GM12878 (cell line): ENCODE measurements at regions not wholly inside any gene's neighbourhood (a gene's known extent, or its start where the extent isn't known, plus 50 kb on each side); places are given as distances from the start of the nearest gene placed in this dataset.

Experiments used
- ATAC-seq: fragments of 200-7000 bp; cut with Tn5 transposase; 3 replicates; pipeline ENCODE4 v1.9.1; 2020; ENCODE audit warnings: mild to moderate bottlenecking, moderate library complexity
- BruUV-seq: library from RNA; stranded (reverse); fragments of 400-500 nt; replicated peaks from 2 replicates; lab custom pipeline; 2021; lab: Mats Ljungman, UMichigan
- CTCF ChIA-PET: fragments of 300-600 bp; sonication (Branson Sonifier 250); formaldehyde crosslinking; extraction: SDS; loops from one replicate; lab custom pipeline; 2021; ENCODE audit warnings: inconsistent platforms; lab: Yijun Ruan, JAX
- POLR2A ChIA-PET: fragments of 350-600 bp; formaldehyde crosslinking; extraction: SDS; loops from one replicate; lab custom pipeline; 2021; ENCODE audit warnings: inconsistent platforms; lab: Charles Lee
- RAD21 ChIA-PET: fragments of 300-600 bp; sonication (Branson Sonifier 250); formaldehyde crosslinking; loops from one replicate; lab custom pipeline; 2023; ENCODE audit warnings: antibody characterized with exemption; ENCODE audit not compliant: unreplicated experiment; lab: Charles Lee
- SMC1A ChIA-PET: fragments of 300-600 bp; sonication (Branson Sonifier 250); formaldehyde crosslinking; loops from one replicate; lab custom pipeline; 2023; ENCODE audit not compliant: unreplicated experiment, uncharacterized antibody; lab: Charles Lee
- DNase-seq: peaks from one replicate; pipeline ENCODE4 v3.0.0-alpha.2; 2011; ENCODE audit warnings: low read depth, low spot score
- FAIRE-seq: peaks from 3 replicates; lab custom pipeline; 2011; peaks lifted over from hg19 to GRCh38; lab: Jason Lieb, UNC
- H2AFZ ChIP-seq: 2 replicates; pipeline ENCODE4 v1.6.0; 2011; ENCODE audit warnings: low read depth, low read length, control low read depth; ENCODE audit not compliant: control insufficient read depth
- H3K27ac ChIP-seq: 2 replicates; pipeline ENCODE4 v1.5.1; 2011; ENCODE audit warnings: control low read depth; ENCODE audit not compliant: control insufficient read depth, insufficient read depth
- H3K27me3 ChIP-seq, 2 experiments: replicated peaks in 1 of 2; 2 replicates each; pipeline versions ENCODE4 v1.6.0 to v1.6.1; 2011; ENCODE audit warnings: low read length in 1 of 2; ENCODE audit not compliant: control insufficient read depth in 2 of 2, insufficient read depth in 2 of 2
- H3K36me3 ChIP-seq, 2 experiments: 2 replicates each; pipeline ENCODE4 v1.5.1; 2011; ENCODE audit warnings: low read length in 1 of 2; ENCODE audit not compliant: control insufficient read depth in 2 of 2, insufficient read depth in 2 of 2
- H3K4me1 ChIP-seq: 2 replicates; pipeline ENCODE4 v1.6.1; 2011; ENCODE audit warnings: mild to moderate bottlenecking, low read length, moderate library complexity, mixed read lengths; ENCODE audit not compliant: control insufficient read depth, insufficient read depth
- H3K4me2 ChIP-seq: 2 replicates; pipeline ENCODE4 v1.6.0; 2011; ENCODE audit warnings: control low read depth; ENCODE audit not compliant: control insufficient read depth, insufficient read depth
- H3K4me3 ChIP-seq: fragments of 200-600 bp; sonication (generic); 2 replicates; pipeline ENCODE4 v1.5.1; 2016
- H3K79me2 ChIP-seq: 2 replicates; pipeline ENCODE4 v1.6.0; 2011; ENCODE audit warnings: low read length; ENCODE audit not compliant: control insufficient read depth, insufficient read depth
- H3K9ac ChIP-seq: 2 replicates; pipeline ENCODE4 v1.8.0; 2011; ENCODE audit warnings: low read length, control low read depth, mixed read lengths; ENCODE audit not compliant: control insufficient read depth, insufficient read depth
- H3K9me3 ChIP-seq: replicated peaks from 3 replicates; pipeline ENCODE4 v1.5.1; 2011; ENCODE audit warnings: mild to moderate bottlenecking, low read length; ENCODE audit not compliant: control insufficient read depth, insufficient read depth
- H4K20me1 ChIP-seq: 2 replicates; pipeline ENCODE4 v1.6.0; 2011; ENCODE audit not compliant: control insufficient read depth, insufficient read depth
- MXI1 ChIP-seq: fragments of 150-350 bp; IDR thresholded peaks from 2 replicates; pipeline ENCODE4 v1.6.1; 2011; ENCODE audit warnings: low read depth, mild to moderate bottlenecking, inconsistent platforms, low read length, improper control_type of control experiment
- NBN ChIP-seq: fragments of 450-650 bp; IDR thresholded peaks from 2 replicates; pipeline ENCODE4 v1.6.1; 2016
- NFIC ChIP-seq: IDR thresholded peaks from 2 replicates; pipeline ENCODE4 v1.6.1; 2012; ENCODE audit warnings: low read depth, mild to moderate bottlenecking, inconsistent platforms, low read length, moderate library complexity
- SMC3 ChIP-seq: IDR thresholded peaks from 2 replicates; pipeline ENCODE4 v1.6.1; 2011; ENCODE audit warnings: low read length, improper control_type of control experiment, borderline replicate concordance
- SREBF2 ChIP-seq: IDR thresholded peaks from 2 replicates; pipeline ENCODE4 v1.6.1; 2012; ENCODE audit warnings: mild to moderate bottlenecking, low read length
- SRF ChIP-seq, 2 experiments: IDR thresholded peaks; 2 replicates each; pipeline ENCODE4 v1.6.1; 2011; ENCODE audit warnings: low read depth in 2 of 2, low read length in 2 of 2, mild to moderate bottlenecking in 1 of 2, moderate library complexity in 1 of 2
- SUZ12 ChIP-seq: fragments of 200-600 bp; sonication (generic); IDR thresholded peaks from one replicate; pipeline ENCODE4 v1.6.1; 2018; ENCODE audit warnings: antibody characterized with exemption, mild to moderate bottlenecking; ENCODE audit not compliant: unreplicated experiment
- ZNF274 ChIP-seq: IDR thresholded peaks from one replicate; pipeline ENCODE4 v1.8.0; 2011; ENCODE audit not compliant: insufficient read length, insufficient read depth
- ZNF622 ChIP-seq: fragments of 450-650 bp; IDR thresholded peaks from 2 replicates; pipeline ENCODE4 v1.6.1; 2017; ENCODE audit warnings: mild to moderate bottlenecking, inconsistent platforms
- WGBS: methylation state at CpG from one replicate; pipeline ENCODE4 v1.1.6; 2016; ENCODE audit warnings: low lambda C conversion rate; ENCODE audit not compliant: insufficient replicate concordance, insufficient coverage; ENCODE audit errors: missing lambda C conversion rate; 5-methylcytosine and 5-hydroxymethylcytosine counted together
- in situ Hi-C: fragments of 300-500 bp; cut with MboI; formaldehyde crosslinking; loops from 9 replicates; pipeline ENCODE4 v1.14.3; 2018; ENCODE audit warnings: mixed read lengths
- intact Hi-C: fragments of 100-400 bp; cut with micrococcal nuclease; formaldehyde crosslinking; loops from one replicate; pipeline ENCODE4 v1.14.2; 2022; ENCODE audit not compliant: unreplicated experiment
- TF ChIP-seq, protein P1 (sequence below): IDR thresholded peaks from 2 replicates; pipeline ENCODE4 v1.6.1; 2011; ENCODE audit warnings: mild to moderate bottlenecking, low read depth, low read length, moderate library complexity; ENCODE audit not compliant: insufficient replicate concordance
- TF ChIP-seq, protein P2 (sequence below): IDR thresholded peaks from 2 replicates; pipeline ENCODE4 v1.6.1; 2011; ENCODE audit warnings: borderline replicate concordance, low read depth, mild to moderate bottlenecking, moderate library complexity, mixed read lengths, low read length; ENCODE audit not compliant: insufficient read depth; ENCODE audit errors: extremely low read length
- TF ChIP-seq, protein P3 (sequence below): fragments of 450-650 bp; formaldehyde crosslinking; IDR thresholded peaks from 2 replicates; pipeline ENCODE4 v1.4.0; 2020; ENCODE audit warnings: mild to moderate bottlenecking, moderate library complexity
- TF ChIP-seq, protein P4 (sequence below): fragments of 450-650 bp; formaldehyde crosslinking; IDR thresholded peaks from 2 replicates; pipeline ENCODE4 v1.5.0; 2022; ENCODE audit warnings: mild to moderate bottlenecking, missing genetic modification characterization
- TF ChIP-seq, protein P5 (sequence below): fragments of 450-650 bp; IDR thresholded peaks from 2 replicates; pipeline ENCODE4 v1.6.1; 2016; ENCODE audit warnings: mild to moderate bottlenecking

DNA sequence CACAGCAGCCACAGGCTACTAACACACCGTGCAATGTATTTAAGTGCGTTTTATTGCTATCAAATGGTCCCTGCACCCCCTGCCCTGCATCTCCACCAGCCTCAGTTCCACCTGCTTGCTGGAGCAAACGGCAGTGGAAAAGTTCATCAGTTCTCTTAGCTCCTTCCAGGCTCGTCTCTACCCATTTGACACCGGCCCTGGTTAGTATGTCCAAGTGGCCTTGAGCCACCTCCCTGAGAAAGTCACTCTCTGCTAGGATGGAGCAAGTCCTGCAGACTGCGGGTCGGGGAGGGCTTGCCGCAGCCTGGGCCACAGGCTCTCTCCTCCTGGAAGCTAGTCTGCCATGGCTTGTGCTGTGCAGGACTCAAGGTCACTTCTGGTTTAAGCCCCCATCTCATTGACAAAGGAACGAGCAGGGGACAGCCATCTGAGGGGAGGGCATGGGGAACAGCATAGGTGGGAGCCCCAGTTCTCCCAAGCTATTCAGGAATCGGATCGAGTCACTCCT is 74.9 kb downstream of the RHOB start:
- no TSS peak for BruUV-seq
- RAD21 ChIA-PET, result no interaction called here
- Histone ChIP-seq H3K27me3 (no peaks in the 10 kb centered on the region), H3K9ac (no peak overlapping the region), H2AFZ (no peak overlapping the region), H3K4me2 (no peak overlapping the region), H3K4me3 (no peak overlapping the region), H3K36me3 (no peaks in the 10 kb centered on the region), H3K27ac (no peak overlapping the region), H3K4me1 (peaks cover 23% of the 10 kb centered on the region), H4K20me1 (no peaks in the 10 kb centered on the region), H3K9me3 (no peaks in the 10 kb centered on the region; the same call in 2 of the 3 replicates), H3K79me2 (no peaks in the 10 kb centered on the region)
- intact Hi-C loops (no loop called here), in situ Hi-C loops (no loop called here)
- no peak for DNase-seq
- CTCF ChIA-PET, result interaction anchor here (1.0 kb wide), 1 partner anchor 77 kb away, joined by 4 read pairs; no protein-coding TSS in a partner anchor
- ATAC-seq, result no peak
- POLR2A ChIA-PET, result no interaction called here
- 81% methylated on average over 10 of the region's 11 CpGs for WGBS
- no peak for FAIRE-seq
- SMC1A ChIA-PET, result interaction anchor here (0.6 to 0.8 kb wide), 2 partner anchors 48 to 92 kb away, joined by 3 read pairs; no protein-coding TSS in a partner anchor
- TF ChIP-seq, protein P1, sequence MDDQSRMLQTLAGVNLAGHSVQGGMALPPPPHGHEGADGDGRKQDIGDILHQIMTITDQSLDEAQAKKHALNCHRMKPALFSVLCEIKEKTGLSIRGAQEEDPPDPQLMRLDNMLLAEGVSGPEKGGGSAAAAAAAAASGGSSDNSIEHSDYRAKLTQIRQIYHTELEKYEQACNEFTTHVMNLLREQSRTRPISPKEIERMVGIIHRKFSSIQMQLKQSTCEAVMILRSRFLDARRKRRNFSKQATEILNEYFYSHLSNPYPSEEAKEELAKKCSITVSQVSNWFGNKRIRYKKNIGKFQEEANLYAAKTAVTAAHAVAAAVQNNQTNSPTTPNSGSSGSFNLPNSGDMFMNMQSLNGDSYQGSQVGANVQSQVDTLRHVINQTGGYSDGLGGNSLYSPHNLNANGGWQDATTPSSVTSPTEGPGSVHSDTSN, result no peak
- TF ChIP-seq, protein P2, sequence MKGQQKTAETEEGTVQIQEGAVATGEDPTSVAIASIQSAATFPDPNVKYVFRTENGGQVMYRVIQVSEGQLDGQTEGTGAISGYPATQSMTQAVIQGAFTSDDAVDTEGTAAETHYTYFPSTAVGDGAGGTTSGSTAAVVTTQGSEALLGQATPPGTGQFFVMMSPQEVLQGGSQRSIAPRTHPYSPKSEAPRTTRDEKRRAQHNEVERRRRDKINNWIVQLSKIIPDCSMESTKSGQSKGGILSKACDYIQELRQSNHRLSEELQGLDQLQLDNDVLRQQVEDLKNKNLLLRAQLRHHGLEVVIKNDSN, result no peak
- TF ChIP-seq ZNF274 (no peak), SMC3 (no peak), MXI1 (no peak), ZNF622 (no peak), SREBF2 (no peak), SRF (IDR thresholded peaks at IDR 0.05; ENCODE audit: low read depth in 2 of 2, low read length in 2 of 2) (no peak), NFIC (no peak), SUZ12 (no peak), NBN (no peak)
- TF ChIP-seq, protein P3, sequence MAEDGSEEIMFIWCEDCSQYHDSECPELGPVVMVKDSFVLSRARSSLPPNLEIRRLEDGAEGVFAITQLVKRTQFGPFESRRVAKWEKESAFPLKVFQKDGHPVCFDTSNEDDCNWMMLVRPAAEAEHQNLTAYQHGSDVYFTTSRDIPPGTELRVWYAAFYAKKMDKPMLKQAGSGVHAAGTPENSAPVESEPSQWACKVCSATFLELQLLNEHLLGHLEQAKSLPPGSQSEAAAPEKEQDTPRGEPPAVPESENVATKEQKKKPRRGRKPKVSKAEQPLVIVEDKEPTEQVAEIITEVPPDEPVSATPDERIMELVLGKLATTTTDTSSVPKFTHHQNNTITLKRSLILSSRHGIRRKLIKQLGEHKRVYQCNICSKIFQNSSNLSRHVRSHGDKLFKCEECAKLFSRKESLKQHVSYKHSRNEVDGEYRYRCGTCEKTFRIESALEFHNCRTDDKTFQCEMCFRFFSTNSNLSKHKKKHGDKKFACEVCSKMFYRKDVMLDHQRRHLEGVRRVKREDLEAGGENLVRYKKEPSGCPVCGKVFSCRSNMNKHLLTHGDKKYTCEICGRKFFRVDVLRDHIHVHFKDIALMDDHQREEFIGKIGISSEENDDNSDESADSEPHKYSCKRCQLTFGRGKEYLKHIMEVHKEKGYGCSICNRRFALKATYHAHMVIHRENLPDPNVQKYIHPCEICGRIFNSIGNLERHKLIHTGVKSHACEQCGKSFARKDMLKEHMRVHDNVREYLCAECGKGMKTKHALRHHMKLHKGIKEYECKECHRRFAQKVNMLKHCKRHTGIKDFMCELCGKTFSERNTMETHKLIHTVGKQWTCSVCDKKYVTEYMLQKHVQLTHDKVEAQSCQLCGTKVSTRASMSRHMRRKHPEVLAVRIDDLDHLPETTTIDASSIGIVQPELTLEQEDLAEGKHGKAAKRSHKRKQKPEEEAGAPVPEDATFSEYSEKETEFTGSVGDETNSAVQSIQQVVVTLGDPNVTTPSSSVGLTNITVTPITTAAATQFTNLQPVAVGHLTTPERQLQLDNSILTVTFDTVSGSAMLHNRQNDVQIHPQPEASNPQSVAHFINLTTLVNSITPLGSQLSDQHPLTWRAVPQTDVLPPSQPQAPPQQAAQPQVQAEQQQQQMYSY (CRISPR knock-in tag), result no peak
- TF ChIP-seq, protein P4, sequence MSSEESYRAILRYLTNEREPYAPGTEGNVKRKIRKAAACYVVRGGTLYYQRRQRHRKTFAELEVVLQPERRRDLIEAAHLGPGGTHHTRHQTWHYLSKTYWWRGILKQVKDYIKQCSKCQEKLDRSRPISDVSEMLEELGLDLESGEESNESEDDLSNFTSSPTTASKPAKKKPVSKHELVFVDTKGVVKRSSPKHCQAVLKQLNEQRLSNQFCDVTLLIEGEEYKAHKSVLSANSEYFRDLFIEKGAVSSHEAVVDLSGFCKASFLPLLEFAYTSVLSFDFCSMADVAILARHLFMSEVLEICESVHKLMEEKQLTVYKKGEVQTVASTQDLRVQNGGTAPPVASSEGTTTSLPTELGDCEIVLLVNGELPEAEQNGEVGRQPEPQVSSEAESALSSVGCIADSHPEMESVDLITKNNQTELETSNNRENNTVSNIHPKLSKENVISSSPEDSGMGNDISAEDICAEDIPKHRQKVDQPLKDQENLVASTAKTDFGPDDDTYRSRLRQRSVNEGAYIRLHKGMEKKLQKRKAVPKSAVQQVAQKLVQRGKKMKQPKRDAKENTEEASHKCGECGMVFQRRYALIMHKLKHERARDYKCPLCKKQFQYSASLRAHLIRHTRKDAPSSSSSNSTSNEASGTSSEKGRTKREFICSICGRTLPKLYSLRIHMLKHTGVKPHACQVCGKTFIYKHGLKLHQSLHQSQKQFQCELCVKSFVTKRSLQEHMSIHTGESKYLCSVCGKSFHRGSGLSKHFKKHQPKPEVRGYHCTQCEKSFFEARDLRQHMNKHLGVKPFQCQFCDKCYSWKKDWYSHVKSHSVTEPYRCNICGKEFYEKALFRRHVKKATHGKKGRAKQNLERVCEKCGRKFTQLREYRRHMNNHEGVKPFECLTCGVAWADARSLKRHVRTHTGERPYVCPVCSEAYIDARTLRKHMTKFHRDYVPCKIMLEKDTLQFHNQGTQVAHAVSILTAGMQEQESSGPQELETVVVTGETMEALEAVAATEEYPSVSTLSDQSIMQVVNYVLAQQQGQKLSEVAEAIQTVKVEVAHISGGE (CRISPR knock-in tag), result no peak
- TF ChIP-seq, protein P5, sequence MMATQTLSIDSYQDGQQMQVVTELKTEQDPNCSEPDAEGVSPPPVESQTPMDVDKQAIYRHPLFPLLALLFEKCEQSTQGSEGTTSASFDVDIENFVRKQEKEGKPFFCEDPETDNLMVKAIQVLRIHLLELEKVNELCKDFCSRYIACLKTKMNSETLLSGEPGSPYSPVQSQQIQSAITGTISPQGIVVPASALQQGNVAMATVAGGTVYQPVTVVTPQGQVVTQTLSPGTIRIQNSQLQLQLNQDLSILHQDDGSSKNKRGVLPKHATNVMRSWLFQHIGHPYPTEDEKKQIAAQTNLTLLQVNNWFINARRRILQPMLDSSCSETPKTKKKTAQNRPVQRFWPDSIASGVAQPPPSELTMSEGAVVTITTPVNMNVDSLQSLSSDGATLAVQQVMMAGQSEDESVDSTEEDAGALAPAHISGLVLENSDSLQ, result no peak
